ENCODE measurements at regions not wholly inside any gene's neighbourhood (a gene's known extent, or its start where the extent isn't known, plus 50 kb on each side); places are given as distances from the start of the nearest gene placed in this dataset.

DNA sequence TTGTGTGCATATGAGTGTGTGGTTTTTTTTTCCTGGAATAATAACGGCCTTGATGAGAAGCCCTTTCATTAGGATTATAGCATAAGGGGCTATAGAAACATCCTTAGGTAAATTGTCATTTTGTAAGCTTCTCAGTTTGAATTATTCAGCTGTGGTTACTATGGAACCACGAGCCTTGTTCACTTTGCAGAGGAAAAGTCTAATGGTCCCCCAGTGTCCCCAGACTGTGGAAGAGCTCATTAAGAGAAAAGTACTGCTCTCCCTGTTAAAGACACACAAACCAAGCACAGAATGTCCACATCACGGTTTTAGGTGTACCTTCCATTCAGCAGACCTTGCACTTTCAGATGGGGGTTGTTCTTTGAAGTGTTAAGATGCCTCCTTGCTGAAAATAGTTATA lies 199.3 kb upstream of the DEPDC1 start:
- no peaks in the 10 kb centered on the region for H3K4me1 ChIP-seq
- DNase-seq (ENCODE audit: low spot score in 2 of 2), result no peak
- H3K27me3 ChIP-seq, result no peaks in the 10 kb centered on the region
- no peak overlapping the region for H3K4me3 ChIP-seq
- H3K27ac ChIP-seq, result no peak overlapping the region
- TF ChIP-seq, protein P1, sequence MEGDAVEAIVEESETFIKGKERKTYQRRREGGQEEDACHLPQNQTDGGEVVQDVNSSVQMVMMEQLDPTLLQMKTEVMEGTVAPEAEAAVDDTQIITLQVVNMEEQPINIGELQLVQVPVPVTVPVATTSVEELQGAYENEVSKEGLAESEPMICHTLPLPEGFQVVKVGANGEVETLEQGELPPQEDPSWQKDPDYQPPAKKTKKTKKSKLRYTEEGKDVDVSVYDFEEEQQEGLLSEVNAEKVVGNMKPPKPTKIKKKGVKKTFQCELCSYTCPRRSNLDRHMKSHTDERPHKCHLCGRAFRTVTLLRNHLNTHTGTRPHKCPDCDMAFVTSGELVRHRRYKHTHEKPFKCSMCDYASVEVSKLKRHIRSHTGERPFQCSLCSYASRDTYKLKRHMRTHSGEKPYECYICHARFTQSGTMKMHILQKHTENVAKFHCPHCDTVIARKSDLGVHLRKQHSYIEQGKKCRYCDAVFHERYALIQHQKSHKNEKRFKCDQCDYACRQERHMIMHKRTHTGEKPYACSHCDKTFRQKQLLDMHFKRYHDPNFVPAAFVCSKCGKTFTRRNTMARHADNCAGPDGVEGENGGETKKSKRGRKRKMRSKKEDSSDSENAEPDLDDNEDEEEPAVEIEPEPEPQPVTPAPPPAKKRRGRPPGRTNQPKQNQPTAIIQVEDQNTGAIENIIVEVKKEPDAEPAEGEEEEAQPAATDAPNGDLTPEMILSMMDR (IDR thresholded peaks at IDR 0.05), result no peak
- TF ChIP-seq POLR2AphosphoS5 (IDR thresholded peaks at IDR 0.05) (no peak), POLR2A (IDR thresholded peaks at IDR 0.05) (no peak)
- H3K36me3 ChIP-seq, result no peaks in the 10 kb centered on the region
- intact Hi-C loops (cut with DNase I; ENCODE audit: low total_unique reads), result no loop called here
- no peaks in the 10 kb centered on the region for H3K9me3 ChIP-seq

DNA sequence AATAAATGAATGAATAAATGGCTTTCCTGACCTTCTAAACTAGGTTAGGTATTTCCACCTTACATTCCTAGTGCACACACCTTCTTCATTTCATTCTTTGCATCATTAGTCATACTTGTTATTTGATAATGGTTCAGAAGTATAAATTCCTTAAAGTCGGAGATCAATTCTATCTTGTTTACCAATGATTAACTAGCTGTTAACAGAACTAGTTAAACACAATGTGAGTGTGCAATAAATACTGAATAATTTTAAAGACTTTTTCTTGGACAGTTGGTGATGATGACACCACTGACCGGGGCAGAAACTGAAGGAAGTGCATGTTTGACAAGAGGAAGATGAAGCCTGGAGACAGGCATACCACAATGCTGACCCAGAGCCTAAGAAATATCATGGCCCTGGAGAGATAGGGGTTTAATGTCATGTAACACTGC lies 207.1 kb upstream of the DEPDC1 start:
- no peak for TF ChIP-seq POLR2AphosphoS5 (IDR thresholded peaks at IDR 0.05)
- TF ChIP-seq, protein P1 (IDR thresholded peaks at IDR 0.05), result no peak
- no peak for TF ChIP-seq POLR2A (IDR thresholded peaks at IDR 0.05)
- no peaks in the 10 kb centered on the region for H3K4me1 ChIP-seq
- H3K4me3 ChIP-seq, result no peak overlapping the region
- intact Hi-C loops (cut with DNase I; ENCODE audit: low total_unique reads), result no loop called here
- peaks cover 0 to 2% of the 10 kb centered on the region in 2 donors for H3K9me3 ChIP-seq
- no peaks in the 10 kb centered on the region for H3K27me3 ChIP-seq
- no peak for DNase-seq (ENCODE audit: low spot score in 2 of 2)
- no peaks in the 10 kb centered on the region for H3K36me3 ChIP-seq
- H3K27ac ChIP-seq, result no peak overlapping the region

DNA sequence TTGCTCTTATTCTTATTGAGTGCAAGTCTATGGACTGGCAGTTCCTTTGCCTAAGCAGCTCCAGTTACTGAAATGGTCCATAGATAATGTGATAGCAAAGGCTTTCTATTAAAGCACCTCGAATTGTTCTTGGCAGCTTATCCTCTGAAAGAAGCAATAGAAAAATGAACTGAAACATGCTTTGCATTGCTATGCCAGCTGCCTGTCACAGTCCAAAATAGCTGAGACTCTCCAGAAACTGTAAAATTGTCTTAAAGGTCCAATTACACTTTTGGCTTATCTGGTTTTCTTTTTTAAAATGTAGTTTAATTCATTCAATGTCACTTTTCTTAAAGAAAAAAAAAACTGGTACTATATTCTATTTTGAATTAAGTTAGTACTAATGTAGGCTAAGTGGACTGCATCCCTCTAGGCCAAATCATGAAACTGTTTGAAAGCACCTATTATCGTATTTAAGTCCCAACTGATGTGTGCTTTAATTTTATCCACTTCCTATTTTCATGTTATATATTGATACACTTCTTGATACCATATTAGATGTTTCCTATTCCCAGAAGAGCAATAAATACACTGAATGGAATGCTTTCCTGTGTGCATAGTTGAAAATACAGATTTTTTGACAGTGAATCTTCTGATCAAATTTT lies 208.0 kb upstream of the DEPDC1 start:
- Histone ChIP-seq H3K27me3 (no peaks in the 10 kb centered on the region), H3K27ac (no peak overlapping the region), H3K9me3 (peaks cover 6 to 11% of the 10 kb centered on the region in 2 donors), H3K36me3 (no peaks in the 10 kb centered on the region), H3K4me1 (no peaks in the 10 kb centered on the region), H3K4me3 (no peak overlapping the region)
- DNase-seq (ENCODE audit: low spot score in 2 of 2), result no peak
- intact Hi-C loops (cut with DNase I; ENCODE audit: low total_unique reads), result no loop called here
- no peak for TF ChIP-seq POLR2A (IDR thresholded peaks at IDR 0.05)
- TF ChIP-seq, protein P1 (IDR thresholded peaks at IDR 0.05), result no peak
- TF ChIP-seq POLR2AphosphoS5 (IDR thresholded peaks at IDR 0.05), result no peak

DNA sequence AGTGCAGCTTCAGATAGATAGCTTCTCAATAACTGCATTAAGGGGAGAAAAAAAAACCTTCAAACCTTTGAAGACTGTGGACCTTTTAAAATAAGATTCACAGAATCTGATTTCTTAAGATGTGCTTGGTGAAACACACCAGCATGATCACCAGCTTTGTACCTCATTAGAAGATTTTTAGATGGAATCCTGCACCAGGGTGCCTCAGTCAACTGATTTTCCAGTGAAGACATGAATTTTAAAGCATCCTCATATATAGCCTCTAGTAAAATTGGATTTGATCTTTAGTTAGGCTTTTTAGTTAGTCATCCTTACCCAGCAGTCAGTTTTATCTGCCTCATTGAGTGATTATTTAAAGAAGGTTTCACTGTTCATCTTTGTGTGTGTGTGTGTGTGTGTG lies 208.6 kb upstream of the DEPDC1 start:
- no peak overlapping the region for H3K27ac ChIP-seq
- TF ChIP-seq POLR2AphosphoS5 (IDR thresholded peaks at IDR 0.05) (no peak), POLR2A (IDR thresholded peaks at IDR 0.05) (no peak)
- TF ChIP-seq, protein P1 (IDR thresholded peaks at IDR 0.05), result no peak
- intact Hi-C loops (cut with DNase I; ENCODE audit: low total_unique reads), result no loop called here

DNA sequence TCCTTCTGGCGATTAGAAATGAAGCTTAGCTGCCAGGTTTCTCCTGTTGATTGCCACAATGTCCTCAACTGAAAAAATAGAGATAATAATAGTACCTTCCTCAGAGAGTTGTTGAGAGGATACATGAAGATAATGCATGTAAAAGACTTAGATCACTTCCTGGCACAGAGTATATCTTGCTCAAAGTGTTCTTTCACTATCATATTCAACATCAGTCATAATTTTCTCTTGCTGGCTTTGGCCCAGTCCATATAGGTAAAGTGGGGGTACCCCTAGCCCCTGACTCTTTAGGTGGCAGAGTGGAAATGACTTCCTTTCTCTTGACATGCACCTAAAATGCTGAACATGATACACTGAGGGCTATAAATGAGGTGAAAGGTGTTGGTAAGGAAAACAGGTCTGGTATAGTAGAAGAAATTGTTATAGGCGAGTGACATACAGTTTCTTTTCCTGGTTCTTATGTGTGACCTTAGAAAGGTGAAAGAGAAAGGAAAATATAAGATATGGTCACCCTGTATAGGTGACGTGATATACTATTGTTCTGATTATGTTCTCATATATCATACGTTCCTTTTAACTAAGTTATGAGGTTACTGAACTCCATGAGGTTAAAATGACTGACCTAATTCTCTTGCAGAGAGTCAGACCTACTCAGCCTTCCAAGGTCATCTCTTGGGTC lies 209.9 kb upstream of the DEPDC1 start:
- no peaks in the 10 kb centered on the region for H3K4me1 ChIP-seq
- no peak for DNase-seq (ENCODE audit: low spot score in 2 of 2)
- intact Hi-C loops (cut with DNase I; ENCODE audit: low total_unique reads), result no loop called here
- TF ChIP-seq POLR2AphosphoS5 (IDR thresholded peaks at IDR 0.05), result no peak
- TF ChIP-seq POLR2A (IDR thresholded peaks at IDR 0.05), result no peak
- TF ChIP-seq, protein P1 (IDR thresholded peaks at IDR 0.05), result no peak
- peaks cover 11 to 18% of the 10 kb centered on the region in 2 donors for H3K9me3 ChIP-seq
- no peaks in the 10 kb centered on the region for H3K27me3 ChIP-seq
- no peak overlapping the region for H3K27ac ChIP-seq
- no peak overlapping the region for H3K4me3 ChIP-seq
- H3K36me3 ChIP-seq, result no peaks in the 10 kb centered on the region

More for the DNA sequence above, 208.6 kb upstream of the DEPDC1 start:
- no peak for DNase-seq (ENCODE audit: low spot score in 2 of 2)
- Histone ChIP-seq H3K36me3 (no peaks in the 10 kb centered on the region), H3K9me3 (peaks cover 11 to 17% of the 10 kb centered on the region in 2 donors), H3K4me3 (no peak overlapping the region), H3K4me1 (no peaks in the 10 kb centered on the region), H3K27me3 (no peaks in the 10 kb centered on the region)

All from breast epithelium (tissue), 4 donors.